Vagina (tissue), 2 donors: ENCODE measurements at regions not wholly inside any gene's neighbourhood (a gene's known extent, or its start where the extent isn't known, plus 50 kb on each side); places are given as distances from the start of the nearest gene placed in this dataset.

Experiments used
- CTCF ChIP-seq, 3 experiments: fragments of 450-650 bp in 2 of 3; fragments of 200-600 bp in 1 of 3; sonication (generic) in 1 of 3; IDR thresholded peaks; one replicate each; pipeline ENCODE4 v1.5.1; 2017 to 2019; ENCODE audit warnings: antibody characterized with exemption in 3 of 3, mild to moderate bottlenecking in 2 of 3, moderate library complexity in 2 of 3
- POLR2AphosphoS5 ChIP-seq, 2 donors: sonication (generic); formaldehyde crosslinking; IDR thresholded peaks; one replicate each; pipeline ENCODE4 v1.9.0; 2017; ENCODE audit warnings: antibody characterized with exemption in 2 of 2, mild to moderate bottlenecking in 2 of 2, low read depth in 1 of 2; ENCODE audit not compliant: insufficient read depth in 1 of 2

- no peak for TF ChIP-seq CTCF (IDR thresholded peaks at IDR 0.05)
- no peak for TF ChIP-seq POLR2AphosphoS5 (IDR thresholded peaks at IDR 0.05; ENCODE audit: insufficient read depth in 1 of 2, low read depth in 1 of 2)
Observed at GRCh38 chr2:67771380-67771779, 291.4 kb downstream of the C1D start.
